NCI-H2107 treated with DMSO at 0.1 percent for 48 hours (cell line): ENCODE measurements at regions not wholly inside any gene's neighbourhood (a gene's known extent, or its start where the extent isn't known, plus 50 kb on each side); places are given as distances from the start of the nearest gene placed in this dataset.

Experiments
- DNase-seq: peaks from one replicate; lab custom pipeline; 2025; ENCODE audit not compliant: unreplicated experiment; lab: John Stamatoyannopoulos, UW

- DNase-seq = no peak
Measured at GRCh38 chrX:121102101-121102500, 54.7 kb downstream of the GLUD2 start.

GRCh38 chrX:121103381-121103780 is 56.0 kb downstream of the GLUD2 start:
- DNase-seq = no peak

GRCh38 chrX:121106484-121107235 is 59.2 kb downstream of the GLUD2 start:
- no peak for DNase-seq

- DNase-seq = no peak
Measured at GRCh38 chrX:121109986-121110385, 62.6 kb downstream of the GLUD2 start.

- no peak for DNase-seq
Measured at GRCh38 chrX:121110536-121110935, 63.1 kb downstream of the GLUD2 start.

GRCh38 chrX:121114691-121115090 is 67.3 kb downstream of the GLUD2 start:
- no peak for DNase-seq

GRCh38 chrX:121120690-121121605 is 73.5 kb downstream of the GLUD2 start:
- no peak for DNase-seq

GRCh38 chrX:121122332-121122731 is 74.9 kb downstream of the GLUD2 start:
- no peak for DNase-seq

- DNase-seq = no peak
Measured at GRCh38 chrX:121128925-121129877, 81.8 kb downstream of the GLUD2 start.

- no peak for DNase-seq
Measured at GRCh38 chrX:121132675-121133074, 85.3 kb downstream of the GLUD2 start.

GRCh38 chrX:121135488-121136207 is 88.2 kb downstream of the GLUD2 start:
- no peak for DNase-seq

- no peak for DNase-seq
Measured at GRCh38 chrX:121146059-121146628, 98.7 kb downstream of the GLUD2 start.

GRCh38 chrX:121150217-121150616 is 102.8 kb downstream of the GLUD2 start:
- no peak for DNase-seq

GRCh38 chrX:121151293-121151692 is 103.9 kb downstream of the GLUD2 start:
- DNase-seq = no peak

GRCh38 chrX:121154858-121155404 is 107.5 kb downstream of the GLUD2 start:
- DNase-seq = no peak

- no peak for DNase-seq
Measured at GRCh38 chrX:121160987-121161386, 113.6 kb downstream of the GLUD2 start.

- no peak for DNase-seq
Measured at GRCh38 chrX:121161501-121161933, 114.1 kb downstream of the GLUD2 start.

- no peak for DNase-seq
Measured at GRCh38 chrX:121163443-121163842, 116.0 kb downstream of the GLUD2 start.

- DNase-seq = no peak
Measured at GRCh38 chrX:121165930-121166359, 118.5 kb downstream of the GLUD2 start.
